MG63 (cell line): ENCODE measurements at regions not wholly inside any gene's neighbourhood (a gene's known extent, or its start where the extent isn't known, plus 50 kb on each side); places are given as distances from the start of the nearest gene placed in this dataset.

Experiments used
- DNase-seq: peaks from one replicate; pipeline ENCODE4 v3.0.0-alpha.2; 2020
- H3K27me3 ChIP-seq: fragments of 250-450 bp; sonication (Bioruptor Pico); 2 replicates; pipeline ENCODE4 v1.5.1; 2020; ENCODE audit warnings: mild to moderate bottlenecking, moderate library complexity
- H3K36me3 ChIP-seq: fragments of 250-450 bp; sonication (Bioruptor Pico); 2 replicates; pipeline ENCODE4 v1.5.1; 2020; ENCODE audit warnings: mild to moderate bottlenecking, moderate library complexity
- H3K4me3 ChIP-seq: fragments of 250-450 bp; sonication (Bioruptor Pico); 2 replicates; pipeline ENCODE4 v1.5.1; 2020; ENCODE audit warnings: mild to moderate bottlenecking, moderate library complexity
- H3K9me3 ChIP-seq: fragments of 250-450 bp; sonication (Bioruptor Pico); 2 replicates; pipeline ENCODE4 v1.5.1; 2020; ENCODE audit warnings: mild to moderate bottlenecking, moderate library complexity

- Histone ChIP-seq H3K27me3 (no peaks in the 10 kb centered on the region), H3K9me3 (no peaks in the 10 kb centered on the region), H3K36me3 (no peaks in the 10 kb centered on the region), H3K4me3 (no peak overlapping the region)
- no peak for DNase-seq
Measured at GRCh38 chr5:81914696-81915095, 57.1 kb upstream of the ATG10 start.

GRCh38 chr5:81912933-81913332 lies 58.9 kb upstream of the ATG10 start:
- H3K9me3 ChIP-seq, result no peaks in the 10 kb centered on the region
- no peaks in the 10 kb centered on the region for H3K27me3 ChIP-seq
- DNase-seq, result no peak
- H3K36me3 ChIP-seq, result no peaks in the 10 kb centered on the region
- H3K4me3 ChIP-seq, result no peak overlapping the region

GRCh38 chr5:81909677-81910076 lies 62.1 kb upstream of the ATG10 start:
- no peak for DNase-seq
- Histone ChIP-seq H3K27me3 (no peaks in the 10 kb centered on the region), H3K4me3 (no peak overlapping the region), H3K9me3 (no peaks in the 10 kb centered on the region), H3K36me3 (no peaks in the 10 kb centered on the region)

- Histone ChIP-seq H3K36me3 (no peaks in the 10 kb centered on the region), H3K27me3 (no peaks in the 10 kb centered on the region), H3K9me3 (no peaks in the 10 kb centered on the region), H3K4me3 (no peak overlapping the region)
- DNase-seq, result no peak
Measured at GRCh38 chr5:81908771-81909170, 63.1 kb upstream of the ATG10 start.

GRCh38 chr5:81908044-81908443 lies 63.8 kb upstream of the ATG10 start:
- H3K9me3 ChIP-seq, result no peaks in the 10 kb centered on the region
- no peaks in the 10 kb centered on the region for H3K36me3 ChIP-seq
- no peaks in the 10 kb centered on the region for H3K27me3 ChIP-seq
- DNase-seq, result no peak
- H3K4me3 ChIP-seq, result no peak overlapping the region

GRCh38 chr5:81907012-81907635 lies 64.7 kb upstream of the ATG10 start:
- Histone ChIP-seq H3K27me3 (no peaks in the 10 kb centered on the region), H3K9me3 (no peaks in the 10 kb centered on the region), H3K36me3 (no peaks in the 10 kb centered on the region), H3K4me3 (no peak overlapping the region)
- no peak for DNase-seq

GRCh38 chr5:81906086-81906485 lies 65.7 kb upstream of the ATG10 start:
- DNase-seq, result no peak
- Histone ChIP-seq H3K36me3 (no peaks in the 10 kb centered on the region), H3K27me3 (no peaks in the 10 kb centered on the region), H3K9me3 (no peaks in the 10 kb centered on the region), H3K4me3 (no peak overlapping the region)

GRCh38 chr5:81904861-81905260 lies 67.0 kb upstream of the ATG10 start:
- H3K4me3 ChIP-seq, result no peak overlapping the region
- no peak for DNase-seq
- no peaks in the 10 kb centered on the region for H3K9me3 ChIP-seq
- no peaks in the 10 kb centered on the region for H3K27me3 ChIP-seq
- H3K36me3 ChIP-seq, result no peaks in the 10 kb centered on the region

GRCh38 chr5:81904166-81904565 lies 67.7 kb upstream of the ATG10 start:
- H3K9me3 ChIP-seq, result no peaks in the 10 kb centered on the region
- H3K36me3 ChIP-seq, result no peaks in the 10 kb centered on the region
- no peak overlapping the region for H3K4me3 ChIP-seq
- no peak for DNase-seq
- H3K27me3 ChIP-seq, result no peaks in the 10 kb centered on the region

GRCh38 chr5:81901586-81901985 lies 70.2 kb upstream of the ATG10 start:
- Histone ChIP-seq H3K4me3 (no peak overlapping the region), H3K36me3 (no peaks in the 10 kb centered on the region), H3K9me3 (no peaks in the 10 kb centered on the region), H3K27me3 (no peaks in the 10 kb centered on the region)
- no peak for DNase-seq

GRCh38 chr5:81899123-81899522 lies 72.7 kb upstream of the ATG10 start:
- Histone ChIP-seq H3K36me3 (no peaks in the 10 kb centered on the region), H3K27me3 (no peaks in the 10 kb centered on the region), H3K9me3 (no peaks in the 10 kb centered on the region), H3K4me3 (no peak overlapping the region)
- DNase-seq, result no peak

GRCh38 chr5:81898403-81898802 lies 73.4 kb upstream of the ATG10 start:
- H3K36me3 ChIP-seq, result no peaks in the 10 kb centered on the region
- no peaks in the 10 kb centered on the region for H3K9me3 ChIP-seq
- DNase-seq, result no peak
- H3K4me3 ChIP-seq, result no peak overlapping the region
- H3K27me3 ChIP-seq, result no peaks in the 10 kb centered on the region

- DNase-seq, result no peak
- H3K9me3 ChIP-seq, result no peaks in the 10 kb centered on the region
- H3K36me3 ChIP-seq, result no peaks in the 10 kb centered on the region
- no peak overlapping the region for H3K4me3 ChIP-seq
- no peaks in the 10 kb centered on the region for H3K27me3 ChIP-seq
Measured at GRCh38 chr5:81896764-81897163, 75.1 kb upstream of the ATG10 start.

- H3K9me3 ChIP-seq, result no peaks in the 10 kb centered on the region
- H3K4me3 ChIP-seq, result no peak overlapping the region
- no peak for DNase-seq
- H3K27me3 ChIP-seq, result no peaks in the 10 kb centered on the region; the same call in 1 of the 2 replicates
- H3K36me3 ChIP-seq, result no peaks in the 10 kb centered on the region
Measured at GRCh38 chr5:81895307-81895706, 76.5 kb upstream of the ATG10 start.

- no peak for DNase-seq
- H3K9me3 ChIP-seq, result no peaks in the 10 kb centered on the region
- H3K4me3 ChIP-seq, result no peak overlapping the region
- no peaks in the 10 kb centered on the region for H3K36me3 ChIP-seq
- H3K27me3 ChIP-seq, result no peaks in the 10 kb centered on the region; the same call in 1 of the 2 replicates
Measured at GRCh38 chr5:81893961-81894360, 77.9 kb upstream of the ATG10 start.

GRCh38 chr5:81884871-81885270 lies 87.0 kb upstream of the ATG10 start:
- Histone ChIP-seq H3K4me3 (no peak overlapping the region), H3K36me3 (no peaks in the 10 kb centered on the region), H3K9me3 (no peaks in the 10 kb centered on the region), H3K27me3 (peaks cover 9% of the 10 kb centered on the region; the same call in 1 of the 2 replicates)
- DNase-seq, result no peak

- no peaks in the 10 kb centered on the region for H3K36me3 ChIP-seq
- peaks cover 9% of the 10 kb centered on the region; the same call in 1 of the 2 replicates for H3K27me3 ChIP-seq
- DNase-seq, result no peak
- H3K9me3 ChIP-seq, result no peaks in the 10 kb centered on the region
- H3K4me3 ChIP-seq, result no peak overlapping the region
Measured at GRCh38 chr5:81883371-81883770, 88.5 kb upstream of the ATG10 start.

GRCh38 chr5:81881595-81881994 lies 90.2 kb upstream of the ATG10 start:
- H3K27me3 ChIP-seq, result peaks cover 9% of the 10 kb centered on the region; the same call in 1 of the 2 replicates
- no peak overlapping the region for H3K4me3 ChIP-seq
- DNase-seq, result no peak
- H3K9me3 ChIP-seq, result no peaks in the 10 kb centered on the region
- H3K36me3 ChIP-seq, result no peaks in the 10 kb centered on the region

- Histone ChIP-seq H3K27me3 (peaks cover 9% of the 10 kb centered on the region; the same call in 1 of the 2 replicates), H3K36me3 (no peaks in the 10 kb centered on the region), H3K9me3 (no peaks in the 10 kb centered on the region), H3K4me3 (no peak overlapping the region)
- no peak for DNase-seq
Measured at GRCh38 chr5:81879936-81880335, 91.9 kb upstream of the ATG10 start.
